ENCODE measurements at regions not wholly inside any gene's neighbourhood (a gene's known extent, or its start where the extent isn't known, plus 50 kb on each side); places are given as distances from the start of the nearest gene placed in this dataset.

GRCh38 chr3:188025555-188025954 is 128.4 kb upstream of the LPP start:
- no peak overlapping the region for H3K27ac ChIP-seq
- 78 to 79% methylated on average over 6 of the region's 6 CpGs for WGBS, 2 donors
- no peaks in the 10 kb centered on the region for H3K9me3 ChIP-seq
- intact Hi-C loops (cut with DNase I), result no loop called here
- peaks cover 4 to 9% of the 10 kb centered on the region in 2 donors for H3K4me1 ChIP-seq
- no peak for DNase-seq
- TF ChIP-seq POLR2A (IDR thresholded peaks at IDR 0.05), result no peak
- TF ChIP-seq CTCF (IDR thresholded peaks at IDR 0.05), result no peak
- no peaks in the 10 kb centered on the region for H3K36me3 ChIP-seq
- H3K27me3 ChIP-seq, result no peaks in the 10 kb centered on the region
- H3K4me3 ChIP-seq (replicated peaks in 1 of 3), result no peak overlapping the region

- intact Hi-C loops (cut with DNase I), result no loop called here
- Histone ChIP-seq H3K9me3 (no peaks in the 10 kb centered on the region), H3K4me1 (peaks cover 4 to 9% of the 10 kb centered on the region in 2 donors), H3K36me3 (no peaks in the 10 kb centered on the region), H3K27ac (no peak overlapping the region), H3K4me3 (replicated peaks in 1 of 3) (no peak overlapping the region), H3K27me3 (no peaks in the 10 kb centered on the region)
- 41 to 47% methylated on average over 3 of the region's 3 CpGs for WGBS, 2 donors
- TF ChIP-seq POLR2A (IDR thresholded peaks at IDR 0.05) (no peak), CTCF (IDR thresholded peaks at IDR 0.05) (no peak)
- DNase-seq, result peak; percentile 88 to 94
These were observed 127.6 kb upstream of the LPP start for GRCh38 chr3:188026191-188026968.

GRCh38 chr3:188031121-188031520 is 122.8 kb upstream of the LPP start:
- DNase-seq, result no peak
- 79 to 81% methylated on average over 2 of the region's 2 CpGs for WGBS, 2 donors
- no peak for TF ChIP-seq POLR2A (IDR thresholded peaks at IDR 0.05)
- no peak for TF ChIP-seq CTCF (IDR thresholded peaks at IDR 0.05)
- H3K27me3 ChIP-seq, result no peaks in the 10 kb centered on the region
- intact Hi-C loops (cut with DNase I), result no loop called here
- H3K9me3 ChIP-seq, result no peaks in the 10 kb centered on the region
- no peak overlapping the region for H3K27ac ChIP-seq
- H3K4me3 ChIP-seq (replicated peaks in 1 of 3), result no peak overlapping the region
- H3K36me3 ChIP-seq, result no peaks in the 10 kb centered on the region
- peaks cover 4 to 6% of the 10 kb centered on the region in 2 donors for H3K4me1 ChIP-seq

- no peak for DNase-seq
- Histone ChIP-seq H3K27me3 (no peaks in the 10 kb centered on the region), H3K27ac (no peak overlapping the region), H3K9me3 (no peaks in the 10 kb centered on the region), H3K36me3 (no peaks in the 10 kb centered on the region), H3K4me1 (no peaks in the 10 kb centered on the region), H3K4me3 (replicated peaks in 1 of 3) (no peak overlapping the region)
- intact Hi-C loops (cut with DNase I), result no loop called here
- TF ChIP-seq POLR2A (IDR thresholded peaks at IDR 0.05) (no peak), CTCF (IDR thresholded peaks at IDR 0.05) (no peak)
- 92 to 94% methylated on average over 3 of the region's 3 CpGs for WGBS, 2 donors
These were observed 119.0 kb upstream of the LPP start for GRCh38 chr3:188034989-188035388.

GRCh38 chr3:188036375-188037194 is 117.4 kb upstream of the LPP start:
- Histone ChIP-seq H3K27me3 (no peaks in the 10 kb centered on the region), H3K36me3 (no peaks in the 10 kb centered on the region), H3K27ac (no peak overlapping the region), H3K4me3 (replicated peaks in 1 of 3) (no peak overlapping the region), H3K9me3 (no peaks in the 10 kb centered on the region), H3K4me1 (no peaks in the 10 kb centered on the region)
- no peak for TF ChIP-seq POLR2A (IDR thresholded peaks at IDR 0.05)
- TF ChIP-seq CTCF (IDR thresholded peaks at IDR 0.05), result no peak
- peak in 1 of 2 donors; percentile 17 for DNase-seq
- intact Hi-C loops (cut with DNase I), result no loop called here
- 58 to 67% methylated on average over 3 of the region's 3 CpGs for WGBS, 2 donors

Data from thyroid gland (tissue), 4 donors.